SH-SY5Y (cell line): ENCODE measurements at regions not wholly inside any gene's neighbourhood (a gene's known extent, or its start where the extent isn't known, plus 50 kb on each side); places are given as distances from the start of the nearest gene placed in this dataset.

Experiments
- GATA2 ChIP-seq: IDR thresholded peaks from 2 replicates; pipeline ENCODE4 v1.6.1; 2011; ENCODE audit warnings: mild to moderate bottlenecking, low read depth, low read length
- GATA3 ChIP-seq: IDR thresholded peaks from 2 replicates; pipeline ENCODE4 v1.6.1; 2011; ENCODE audit warnings: low read depth, mild to moderate bottlenecking, low read length, moderate library complexity

- TF ChIP-seq GATA2: no peak
- TF ChIP-seq GATA3: no peak
Measured at GRCh38 chr13:78131811-78132210, 213.2 kb upstream of the EDNRB start.

GRCh38 chr13:78131346-78131745 lies 212.7 kb upstream of the EDNRB start:
- no peak for TF ChIP-seq GATA3

- TF ChIP-seq GATA3: no peak
- no peak for TF ChIP-seq GATA2
Measured at GRCh38 chr13:78129823-78130222, 211.2 kb upstream of the EDNRB start.

GRCh38 chr13:78129359-78129758 lies 210.7 kb upstream of the EDNRB start:
- TF ChIP-seq GATA2 (no peak), GATA3 (no peak)

GRCh38 chr13:78121459-78122348 lies 203.1 kb upstream of the EDNRB start:
- TF ChIP-seq GATA2 (no peak), GATA3 (no peak)

GRCh38 chr13:78121001-78121400 lies 202.4 kb upstream of the EDNRB start:
- TF ChIP-seq GATA2 (no peak), GATA3 (no peak)

GRCh38 chr13:78105656-78106055 lies 187.0 kb upstream of the EDNRB start:
- TF ChIP-seq GATA3 (no peak), GATA2 (no peak)

- no peak for TF ChIP-seq GATA3
- TF ChIP-seq GATA2: no peak
Measured at GRCh38 chr13:78103936-78104335, 185.3 kb upstream of the EDNRB start.

GRCh38 chr13:78102741-78103140 lies 184.1 kb upstream of the EDNRB start:
- TF ChIP-seq GATA3 (no peak), GATA2 (no peak)

- no peak for TF ChIP-seq GATA3
- no peak for TF ChIP-seq GATA2
Measured at GRCh38 chr13:78102121-78102677, 183.6 kb upstream of the EDNRB start.

GRCh38 chr13:78100486-78100885 lies 181.9 kb upstream of the EDNRB start:
- no peak for TF ChIP-seq GATA2
- TF ChIP-seq GATA3: no peak

GRCh38 chr13:78098249-78098648 lies 179.6 kb upstream of the EDNRB start:
- TF ChIP-seq GATA2 (no peak), GATA3 (no peak)

GRCh38 chr13:78096221-78096620 lies 177.6 kb upstream of the EDNRB start:
- TF ChIP-seq GATA3: no peak
- no peak for TF ChIP-seq GATA2

GRCh38 chr13:78087966-78088678 lies 169.5 kb upstream of the EDNRB start:
- TF ChIP-seq GATA3 (no peak), GATA2 (no peak)

- TF ChIP-seq GATA2 (no peak), GATA3 (no peak)
Measured at GRCh38 chr13:78085434-78086225, 167.0 kb upstream of the EDNRB start.
